ENCODE measurements at regions not wholly inside any gene's neighbourhood (a gene's known extent, or its start where the extent isn't known, plus 50 kb on each side); places are given as distances from the start of the nearest gene placed in this dataset.

DNA sequence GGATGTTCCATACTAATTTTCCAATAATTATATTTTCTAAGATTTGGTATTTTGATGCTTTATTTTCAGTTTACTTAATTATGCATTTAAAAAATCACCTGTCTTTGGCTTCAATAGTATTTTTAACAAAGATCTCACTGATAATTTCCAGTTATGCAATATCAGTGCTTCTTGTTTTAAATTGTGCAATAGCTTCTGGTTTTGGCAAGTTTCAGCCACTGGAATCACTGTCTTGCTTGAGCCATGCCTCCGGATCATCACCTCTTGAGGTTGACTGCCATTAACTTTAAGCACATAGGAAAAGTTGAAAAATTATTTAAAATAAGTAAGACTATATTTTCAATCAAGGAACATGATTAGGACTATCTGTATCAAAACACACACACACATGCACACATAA is 1242.1 kb downstream of the HACE1 start:
- TF ChIP-seq, protein P1, sequence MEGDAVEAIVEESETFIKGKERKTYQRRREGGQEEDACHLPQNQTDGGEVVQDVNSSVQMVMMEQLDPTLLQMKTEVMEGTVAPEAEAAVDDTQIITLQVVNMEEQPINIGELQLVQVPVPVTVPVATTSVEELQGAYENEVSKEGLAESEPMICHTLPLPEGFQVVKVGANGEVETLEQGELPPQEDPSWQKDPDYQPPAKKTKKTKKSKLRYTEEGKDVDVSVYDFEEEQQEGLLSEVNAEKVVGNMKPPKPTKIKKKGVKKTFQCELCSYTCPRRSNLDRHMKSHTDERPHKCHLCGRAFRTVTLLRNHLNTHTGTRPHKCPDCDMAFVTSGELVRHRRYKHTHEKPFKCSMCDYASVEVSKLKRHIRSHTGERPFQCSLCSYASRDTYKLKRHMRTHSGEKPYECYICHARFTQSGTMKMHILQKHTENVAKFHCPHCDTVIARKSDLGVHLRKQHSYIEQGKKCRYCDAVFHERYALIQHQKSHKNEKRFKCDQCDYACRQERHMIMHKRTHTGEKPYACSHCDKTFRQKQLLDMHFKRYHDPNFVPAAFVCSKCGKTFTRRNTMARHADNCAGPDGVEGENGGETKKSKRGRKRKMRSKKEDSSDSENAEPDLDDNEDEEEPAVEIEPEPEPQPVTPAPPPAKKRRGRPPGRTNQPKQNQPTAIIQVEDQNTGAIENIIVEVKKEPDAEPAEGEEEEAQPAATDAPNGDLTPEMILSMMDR (IDR thresholded peaks at IDR 0.05; ENCODE audit: low read depth, low read length) = no peak
- TF ChIP-seq EZH2phosphoT487 (IDR thresholded peaks at IDR 0.05; ENCODE audit: low read depth) = no peak
